ENCODE measurements at regions not wholly inside any gene's neighbourhood (a gene's known extent, or its start where the extent isn't known, plus 50 kb on each side); places are given as distances from the start of the nearest gene placed in this dataset.

DNA sequence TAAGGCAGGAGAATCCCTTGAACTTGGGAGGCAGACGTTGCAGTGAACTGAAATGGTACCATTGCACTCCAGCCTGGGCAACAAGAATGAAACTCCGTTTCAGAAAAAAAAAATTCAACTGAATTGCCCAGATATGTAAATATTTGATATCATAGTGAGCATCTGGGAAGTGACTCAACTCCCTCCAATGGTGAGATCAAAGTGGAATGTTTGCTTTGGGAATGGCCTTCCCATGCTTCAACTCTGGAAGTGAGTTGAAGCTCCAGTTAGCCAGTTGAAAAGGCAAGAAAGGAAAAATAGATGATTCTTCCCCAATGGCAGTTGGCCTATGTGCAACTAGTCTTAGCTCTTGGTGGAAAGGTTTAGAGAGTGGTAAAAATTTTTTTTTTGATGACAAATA lies 131.6 kb upstream of the CMC1 start:
- TF ChIP-seq, protein P1, sequence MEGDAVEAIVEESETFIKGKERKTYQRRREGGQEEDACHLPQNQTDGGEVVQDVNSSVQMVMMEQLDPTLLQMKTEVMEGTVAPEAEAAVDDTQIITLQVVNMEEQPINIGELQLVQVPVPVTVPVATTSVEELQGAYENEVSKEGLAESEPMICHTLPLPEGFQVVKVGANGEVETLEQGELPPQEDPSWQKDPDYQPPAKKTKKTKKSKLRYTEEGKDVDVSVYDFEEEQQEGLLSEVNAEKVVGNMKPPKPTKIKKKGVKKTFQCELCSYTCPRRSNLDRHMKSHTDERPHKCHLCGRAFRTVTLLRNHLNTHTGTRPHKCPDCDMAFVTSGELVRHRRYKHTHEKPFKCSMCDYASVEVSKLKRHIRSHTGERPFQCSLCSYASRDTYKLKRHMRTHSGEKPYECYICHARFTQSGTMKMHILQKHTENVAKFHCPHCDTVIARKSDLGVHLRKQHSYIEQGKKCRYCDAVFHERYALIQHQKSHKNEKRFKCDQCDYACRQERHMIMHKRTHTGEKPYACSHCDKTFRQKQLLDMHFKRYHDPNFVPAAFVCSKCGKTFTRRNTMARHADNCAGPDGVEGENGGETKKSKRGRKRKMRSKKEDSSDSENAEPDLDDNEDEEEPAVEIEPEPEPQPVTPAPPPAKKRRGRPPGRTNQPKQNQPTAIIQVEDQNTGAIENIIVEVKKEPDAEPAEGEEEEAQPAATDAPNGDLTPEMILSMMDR (optimal IDR thresholded peaks at IDR 0.05 in 1 of 3, IDR thresholded peaks at IDR 0.05 in 1 of 3, conservative IDR thresholded peaks at IDR 0.05 in 1 of 3; ENCODE audit: extremely low read depth in 1 of 3, insufficient read depth in 2 of 3, low read length in 3 of 3), result no peak
- no peak for TF ChIP-seq EZH2 (IDR thresholded peaks at IDR 0.05; ENCODE audit: low read length)

Data from keratinocyte (primary cell).